Heart left ventricle (tissue), 16 donors: ENCODE measurements at regions not wholly inside any gene's neighbourhood (a gene's known extent, or its start where the extent isn't known, plus 50 kb on each side); places are given as distances from the start of the nearest gene placed in this dataset.

Experiments used
- ATAC-seq, 4 donors: fragments of 200-7000 bp; cut with Tn5 transposase; one replicate each; pipeline ENCODE4 v1.9.1; 2020 to 2022; ENCODE audit warnings: moderate library complexity in 4 of 4, mild to moderate bottlenecking in 3 of 4, moderate number of reproducible peaks in 1 of 4
- DNase-seq, 5 donors: peaks; one replicate each; pipeline ENCODE4 v3.0.0-alpha.2; 2020
- H3K27ac ChIP-seq, 12 donors: fragments of 200-600 bp; sonication (generic) in 4 of 12; one replicate each; pipeline versions ENCODE4 v1.5.0 to v1.8.0; 2016 to 2022; ENCODE audit warnings: mild to moderate bottlenecking in 2 of 12
- H3K27me3 ChIP-seq, 9 donors: fragments of 200-600 bp; sonication (generic) in 2 of 9; one replicate each; pipeline versions ENCODE4 v1.5.1 to v1.8.0; 2016 to 2022; ENCODE audit warnings: mild to moderate bottlenecking in 3 of 9
- H3K36me3 ChIP-seq, 9 donors: fragments of 200-600 bp; sonication (generic) in 2 of 9; one replicate each; pipeline versions ENCODE4 v1.5.0 to v1.8.0; 2018 to 2022; ENCODE audit warnings: mild to moderate bottlenecking in 2 of 9
- H3K4me1 ChIP-seq, 12 donors: fragments of 200-600 bp; sonication (generic) in 4 of 12; one replicate each; pipeline versions ENCODE4 v1.5.0 to v1.8.0; 2016 to 2022; ENCODE audit warnings: mild to moderate bottlenecking in 3 of 12
- H3K4me3 ChIP-seq, 12 donors: fragments of 200-600 bp; sonication (generic) in 4 of 12; one replicate each; pipeline versions ENCODE4 v1.5.0 to v1.8.0; 2017 to 2022; ENCODE audit warnings: mild to moderate bottlenecking in 9 of 12, moderate library complexity in 4 of 12
- H3K9me3 ChIP-seq, 12 donors: fragments of 200-600 bp; sonication (generic) in 4 of 12; one replicate each; pipeline versions ENCODE4 v1.5.0 to v1.8.0; 2016 to 2022; ENCODE audit warnings: mild to moderate bottlenecking in 1 of 12
- CTCF ChIP-seq, 12 donors: fragments of 200-600 bp; sonication (generic) in 4 of 12; IDR thresholded peaks; one replicate each; pipeline versions ENCODE4 v1.5.0 to v1.8.0; 2018 to 2022; ENCODE audit warnings: antibody characterized with exemption in 12 of 12, mild to moderate bottlenecking in 5 of 12
- POLR2A ChIP-seq, 2 donors: fragments of 450-650 bp; IDR thresholded peaks; one replicate each; pipeline ENCODE4 v1.6.1; 2017; ENCODE audit warnings: antibody characterized with exemption in 2 of 2, mild to moderate bottlenecking in 2 of 2, moderate library complexity in 2 of 2
- WGBS, 4 donors: extraction: QIAGEN DNeasy Blood & Tissue Kit in 2 of 4; methylation state at CpG; one replicate each; pipeline versions ENCODE4 v1.1.5 to v1.1.7; 2013 to 2018; 5-methylcytosine and 5-hydroxymethylcytosine counted together
- intact Hi-C, 10 donors: fragments of 100-400 bp; cut with DNase I; formaldehyde crosslinking; loops; one replicate each; pipeline versions ENCODE4 v1.11.1 to v1.14.2; 2022
- donor health status: ischemic (EF 13 %, LVEDD 7.1; RV severe dilation, severe dysfunction).
- donor health status: healthy with polysubstance abuse.
- donor health status: DM: no; HTN: yes; CAD: no.
- donor health status: DM: no; HTN: no; CAD: no.
- donor health status: ischemic (EF 25% LVEDD 6.9; RV normal size, moderate dysfunction).
- donor health status: ischemic (EF 25% LVEDD 5.7; RV mildly dilated, moderate dysfunction).
- donor health status: healthy.
- donor health status: DM: yes; HTN: yes; CAD: no.
- donor health status: ischemic (EF 35%, LVEDD 5.7; RV mildly dilated, moderate dysfunction).
- donor health status: nonischemic (EF 11% LVEDD 7.7; RV severe dilation, severe dysfunction).
- donor health status: DM: yes; HTN: yes; CAD: no.
- donor health status: PGD.
- donor health status: ischemic (EF 29% LVEDD 5.4; RV normal size, mild dysfunction).
- donor health status: nonischemic (EF 23%, LVEDD 6.1; RV moderate dilation, normal function).

GRCh38 chr1:98197356-98197755, 276.5 kb upstream of the DPYD start:
- 46 to 62% (median 55%) methylated on average over 3 of the region's 3 CpGs for whole genome bisulfite sequencing, 4 donors
- DNase-seq (no peak), ATAC-seq (no peak)

GRCh38 chr1:98196012-98196411, 275.2 kb upstream of the DPYD start:
- 91 to 98% (median 93%) methylated on average over 2 of the region's 2 CpGs for WGBS, 4 donors
- intact Hi-C loops = no loop called here

More at GRCh38 chr1:98197356-98197755, 276.5 kb upstream of the DPYD start:
- H3K4me1 ChIP-seq = no peaks in the 10 kb centered on the region
- no peaks in the 10 kb centered on the region for H3K27me3 ChIP-seq
- no peaks in the 10 kb centered on the region for H3K36me3 ChIP-seq
- no peak overlapping the region for H3K4me3 ChIP-seq
- no peak overlapping the region for H3K27ac ChIP-seq
- intact Hi-C loops = no loop called here
- TF ChIP-seq POLR2A (IDR thresholded peaks at IDR 0.05) (no peak), CTCF (IDR thresholded peaks at IDR 0.05) (no peak)
- no peaks in the 10 kb centered on the region for H3K9me3 ChIP-seq

GRCh38 chr1:98188774-98189173, 267.9 kb upstream of the DPYD start:
- 70 to 83% (median 79%) methylated on average over 1 of the region's 1 CpG for WGBS, 4 donors
- ATAC-seq (no peak), DNase-seq (no peak)
- Histone ChIP-seq H3K36me3 (no peaks in the 10 kb centered on the region), H3K4me1 (no peaks in the 10 kb centered on the region), H3K27me3 (no peaks in the 10 kb centered on the region), H3K27ac (no peak overlapping the region), H3K9me3 (no peaks in the 10 kb centered on the region), H3K4me3 (no peak overlapping the region)
- intact Hi-C loops = no loop called here
- TF ChIP-seq CTCF (IDR thresholded peaks at IDR 0.05) (no peak), POLR2A (IDR thresholded peaks at IDR 0.05) (no peak)

More at GRCh38 chr1:98196012-98196411, 275.2 kb upstream of the DPYD start:
- ATAC-seq (no peak), DNase-seq (no peak)
- Histone ChIP-seq H3K27me3 (no peaks in the 10 kb centered on the region), H3K4me1 (no peaks in the 10 kb centered on the region), H3K4me3 (no peak overlapping the region), H3K27ac (no peak overlapping the region), H3K36me3 (no peaks in the 10 kb centered on the region), H3K9me3 (no peaks in the 10 kb centered on the region)
- TF ChIP-seq CTCF (IDR thresholded peaks at IDR 0.05) (no peak), POLR2A (IDR thresholded peaks at IDR 0.05) (no peak)

GRCh38 chr1:98184856-98185255, 264.0 kb upstream of the DPYD start:
- no peak for TF ChIP-seq CTCF (IDR thresholded peaks at IDR 0.05)
- TF ChIP-seq POLR2A (IDR thresholded peaks at IDR 0.05) = no peak
- no peak overlapping the region for H3K4me3 ChIP-seq
- no peaks in the 10 kb centered on the region for H3K4me1 ChIP-seq
- WGBS, 4 donors = 73 to 80% (median 78%) methylated on average over 2 of the region's 2 CpGs
- intact Hi-C loops = no loop called here
- DNase-seq = no peak
- H3K27me3 ChIP-seq = no peaks in the 10 kb centered on the region
- H3K36me3 ChIP-seq = no peaks in the 10 kb centered on the region
- no peak for ATAC-seq
- no peak overlapping the region for H3K27ac ChIP-seq
- no peaks in the 10 kb centered on the region for H3K9me3 ChIP-seq
